CD4-positive, alpha-beta T cell (primary cell): ENCODE measurements at regions not wholly inside any gene's neighbourhood (a gene's known extent, or its start where the extent isn't known, plus 50 kb on each side); places are given as distances from the start of the nearest gene placed in this dataset.

Source experiments
- ATAC-seq: fragments of 200-7000 bp; cut with Tn5 transposase; one replicate; pipeline ENCODE4 v1.10.0; 2022; ENCODE audit warnings: mild to moderate bottlenecking; ENCODE audit not compliant: poor library complexity
- CTCF ChIA-PET: fragments of 350-600 bp; sonication (Branson Sonifier 250); formaldehyde crosslinking; loops from one replicate; lab custom pipeline; 2021; ENCODE audit warnings: antibody characterized with exemption, inconsistent platforms; lab: Charles Lee
- POLR2A ChIA-PET: fragments of 350-600 bp; sonication (Branson Sonifier 250); formaldehyde crosslinking; loops from one replicate; lab custom pipeline; 2021; ENCODE audit warnings: antibody characterized with exemption, inconsistent platforms; lab: Charles Lee
- DNase-seq, 14 experiments: peaks; one replicate each; pipeline ENCODE4 v3.0.0-alpha.2; 2013 to 2020; ENCODE audit warnings: mixed read lengths in 2 of 14
- H3K27ac ChIP-seq, 2 donors: one replicate each; pipeline versions ENCODE4 v1.5.1 to v1.7.0; 2013; ENCODE audit warnings: low read length in 2 of 2, low read depth in 1 of 2, mild to moderate bottlenecking in 1 of 2
- H3K27me3 ChIP-seq, 2 experiments: 1 replicate in 1 of 2; 2 replicates in 1 of 2; pipeline versions ENCODE4 v1.6.1 to v1.7.0; 2013; ENCODE audit warnings: low read length in 2 of 2, control low read depth in 1 of 2, mild to moderate bottlenecking in 1 of 2, moderate library complexity in 1 of 2; ENCODE audit not compliant: insufficient read depth in 2 of 2, control insufficient read depth in 1 of 2
- H3K36me3 ChIP-seq: one replicate; pipeline ENCODE4 v1.6.1; 2013; ENCODE audit warnings: low read length, control low read depth; ENCODE audit not compliant: insufficient read depth
- H3K4me1 ChIP-seq: one replicate; pipeline ENCODE4 v1.6.1; 2013; ENCODE audit warnings: low read length, control low read depth; ENCODE audit not compliant: insufficient read depth
- H3K4me3 ChIP-seq: one replicate; pipeline ENCODE4 v1.5.1; 2013; ENCODE audit warnings: mild to moderate bottlenecking, low read length, moderate library complexity
- H3K9me3 ChIP-seq, 2 experiments: 1 replicate in 1 of 2; 2 replicates in 1 of 2; pipeline versions ENCODE4 v1.6.1 to v1.7.0; 2013; ENCODE audit warnings: low read length in 2 of 2, mild to moderate bottlenecking in 2 of 2, control low read depth in 1 of 2, moderate library complexity in 1 of 2; ENCODE audit not compliant: control insufficient read depth in 1 of 2, insufficient read depth in 1 of 2
- H3K27ac Mint-ChIP-seq: one replicate; pipeline ENCODE4 v1.8.0; 2020; ENCODE audit warnings: mixed read lengths
- H3K27me3 Mint-ChIP-seq: one replicate; pipeline ENCODE4 v1.8.0; 2021; ENCODE audit warnings: mixed read lengths
- H3K36me3 Mint-ChIP-seq: one replicate; pipeline ENCODE4 v1.8.0; 2021; ENCODE audit warnings: low read depth, mixed read lengths
- H3K4me1 Mint-ChIP-seq: one replicate; pipeline ENCODE4 v1.8.0; 2021; ENCODE audit warnings: low read depth, mixed read lengths
- H3K4me3 Mint-ChIP-seq: one replicate; pipeline ENCODE4 v1.8.0; 2020; ENCODE audit warnings: mild to moderate bottlenecking, mixed read lengths
- H3K9me3 Mint-ChIP-seq: one replicate; pipeline ENCODE4 v1.8.0; 2020; ENCODE audit warnings: mixed read lengths
- intact Hi-C, 2 experiments: fragments of 100-400 bp; cut with DNase I in 1 of 2; cut with micrococcal nuclease in 1 of 2; formaldehyde crosslinking; loops; one replicate each; pipeline versions ENCODE4 v1.15.1 to v1.9.0; 2023 to 2025; cut with DNase I, micrococcal nuclease
- TF ChIP-seq, protein P1 (sequence below): fragments of 200-600 bp; IDR thresholded peaks from one replicate; pipeline ENCODE4 v1.8.0; 2022; ENCODE audit warnings: antibody characterized with exemption, mild to moderate bottlenecking

DNA sequence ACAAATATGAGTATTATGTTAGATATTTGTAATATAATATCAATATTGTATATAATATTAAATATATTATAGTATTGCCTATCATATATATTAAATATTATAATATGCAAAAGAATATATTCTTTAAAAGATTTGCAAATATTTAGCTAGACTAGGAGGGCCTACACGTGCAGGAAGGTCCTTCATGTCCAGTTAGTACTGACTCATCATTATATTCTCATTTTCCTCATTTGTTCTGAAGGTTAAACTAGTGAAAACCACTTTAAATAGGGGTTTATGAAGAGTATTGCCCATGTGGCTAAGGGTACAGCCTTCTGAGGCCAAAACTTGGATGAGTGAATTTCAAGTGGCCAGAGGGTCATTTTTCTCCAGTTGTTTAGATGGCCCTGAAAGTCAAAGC lies 293.0 kb upstream of the VRK2 start:
- Mint-ChIP-seq H3K27ac (no peak overlapping the region), H3K4me3 (no peak overlapping the region), H3K36me3 (no peaks in the 10 kb centered on the region), H3K9me3 (no peaks in the 10 kb centered on the region), H3K4me1 (no peaks in the 10 kb centered on the region), H3K27me3 (peaks cover 4% of the 10 kb centered on the region)
- no peaks in the 10 kb centered on the region for H3K9me3 ChIP-seq
- no peak overlapping the region for H3K27ac ChIP-seq
- H3K4me3 ChIP-seq = no peak overlapping the region
- no peaks in the 10 kb centered on the region for H3K27me3 ChIP-seq
- ChIA-PET POLR2A (no interaction called here), CTCF (no interaction called here)
- H3K36me3 ChIP-seq = no peaks in the 10 kb centered on the region
- intact Hi-C loops = no loop called here
- TF ChIP-seq, protein P1, sequence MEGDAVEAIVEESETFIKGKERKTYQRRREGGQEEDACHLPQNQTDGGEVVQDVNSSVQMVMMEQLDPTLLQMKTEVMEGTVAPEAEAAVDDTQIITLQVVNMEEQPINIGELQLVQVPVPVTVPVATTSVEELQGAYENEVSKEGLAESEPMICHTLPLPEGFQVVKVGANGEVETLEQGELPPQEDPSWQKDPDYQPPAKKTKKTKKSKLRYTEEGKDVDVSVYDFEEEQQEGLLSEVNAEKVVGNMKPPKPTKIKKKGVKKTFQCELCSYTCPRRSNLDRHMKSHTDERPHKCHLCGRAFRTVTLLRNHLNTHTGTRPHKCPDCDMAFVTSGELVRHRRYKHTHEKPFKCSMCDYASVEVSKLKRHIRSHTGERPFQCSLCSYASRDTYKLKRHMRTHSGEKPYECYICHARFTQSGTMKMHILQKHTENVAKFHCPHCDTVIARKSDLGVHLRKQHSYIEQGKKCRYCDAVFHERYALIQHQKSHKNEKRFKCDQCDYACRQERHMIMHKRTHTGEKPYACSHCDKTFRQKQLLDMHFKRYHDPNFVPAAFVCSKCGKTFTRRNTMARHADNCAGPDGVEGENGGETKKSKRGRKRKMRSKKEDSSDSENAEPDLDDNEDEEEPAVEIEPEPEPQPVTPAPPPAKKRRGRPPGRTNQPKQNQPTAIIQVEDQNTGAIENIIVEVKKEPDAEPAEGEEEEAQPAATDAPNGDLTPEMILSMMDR = no peak
- ATAC-seq = no peak
- H3K4me1 ChIP-seq = no peaks in the 10 kb centered on the region
- no peak for DNase-seq

DNA sequence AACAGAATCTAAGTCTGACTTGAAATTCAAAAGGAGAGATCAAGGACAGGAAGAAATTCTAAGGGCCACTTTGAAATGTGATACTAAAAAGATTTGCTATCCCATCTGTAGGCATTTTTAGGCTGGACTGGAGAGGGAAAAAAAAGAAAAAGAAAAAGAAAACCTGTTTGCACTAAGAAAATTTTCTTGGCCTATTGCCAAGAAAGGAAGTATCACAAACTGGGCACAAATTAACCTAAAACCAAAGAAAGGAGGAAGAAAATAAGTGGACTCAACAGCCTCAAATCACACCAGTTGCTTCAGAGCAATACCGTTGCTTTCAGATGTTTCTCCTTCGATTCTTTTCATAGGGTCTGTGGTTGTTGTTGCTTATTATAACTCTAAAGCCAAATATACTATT lies 287.9 kb upstream of the VRK2 start:
- H3K4me1 ChIP-seq = peaks cover 6% of the 10 kb centered on the region
- peaks cover 13% of the 10 kb centered on the region for H3K27me3 Mint-ChIP-seq
- H3K27ac ChIP-seq = no peak overlapping the region
- ATAC-seq (no peak), DNase-seq (no peak)
- no peak overlapping the region for H3K4me3 ChIP-seq
- TF ChIP-seq, protein P1 = no peak
- H3K36me3 ChIP-seq = no peaks in the 10 kb centered on the region
- H3K9me3 Mint-ChIP-seq = no peaks in the 10 kb centered on the region
- H3K4me1 Mint-ChIP-seq = peaks cover 7% of the 10 kb centered on the region
- H3K4me3 Mint-ChIP-seq = no peak overlapping the region
- intact Hi-C loops = no loop called here
- H3K27ac Mint-ChIP-seq = no peak overlapping the region
- no peaks in the 10 kb centered on the region for H3K9me3 ChIP-seq
- CTCF ChIA-PET = interaction anchor here (0.9 kb wide), 1 partner anchor 10 kb away, joined by 3 read pairs; no protein-coding TSS in a partner anchor
- POLR2A ChIA-PET = no interaction called here
- peaks cover 5 to 7% of the 10 kb centered on the region in 2 experiments for H3K27me3 ChIP-seq
- no peaks in the 10 kb centered on the region for H3K36me3 Mint-ChIP-seq

DNA sequence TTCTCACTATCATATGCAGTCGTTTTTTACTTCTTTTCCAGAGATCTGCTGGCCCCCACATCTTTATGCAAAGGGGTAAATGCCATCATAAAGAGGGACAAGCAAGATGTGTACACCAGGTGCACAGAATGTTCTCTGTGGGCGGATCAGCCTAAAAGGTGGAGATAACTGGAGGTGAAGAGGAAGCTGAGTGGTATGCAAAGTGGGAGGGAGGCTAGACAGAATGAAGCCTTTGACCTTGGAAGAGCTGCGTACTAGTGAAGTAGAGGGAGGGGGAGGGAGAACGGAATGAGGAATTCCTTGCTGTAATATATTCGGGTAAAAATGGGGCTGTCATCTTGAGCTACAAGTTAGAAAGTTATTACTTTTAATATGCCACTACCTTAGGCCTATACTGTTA lies 287.5 kb upstream of the VRK2 start:
- Histone ChIP-seq H3K4me1 (peaks cover 6% of the 10 kb centered on the region), H3K36me3 (no peaks in the 10 kb centered on the region), H3K27me3 (peaks cover 5 to 7% of the 10 kb centered on the region in 2 experiments), H3K27ac (no peak overlapping the region), H3K9me3 (no peaks in the 10 kb centered on the region), H3K4me3 (no peak overlapping the region)
- intact Hi-C loops = no loop called here
- ATAC-seq = no peak
- Mint-ChIP-seq H3K9me3 (no peaks in the 10 kb centered on the region), H3K4me1 (peaks cover 7% of the 10 kb centered on the region), H3K27me3 (peaks cover 13% of the 10 kb centered on the region), H3K36me3 (no peaks in the 10 kb centered on the region), H3K4me3 (no peak overlapping the region), H3K27ac (no peak overlapping the region)
- no peak for DNase-seq
- ChIA-PET CTCF (interaction anchor here (0.6 to 0.7 kb wide), 2 partner anchors 13 to 14 kb away, joined by 3 to 4 read pairs; no protein-coding TSS in a partner anchor), POLR2A (no interaction called here)
- TF ChIP-seq, protein P1 = no peak
